ENCODE measurements at regions not wholly inside any gene's neighbourhood (a gene's known extent, or its start where the extent isn't known, plus 50 kb on each side); places are given as distances from the start of the nearest gene placed in this dataset.

DNA sequence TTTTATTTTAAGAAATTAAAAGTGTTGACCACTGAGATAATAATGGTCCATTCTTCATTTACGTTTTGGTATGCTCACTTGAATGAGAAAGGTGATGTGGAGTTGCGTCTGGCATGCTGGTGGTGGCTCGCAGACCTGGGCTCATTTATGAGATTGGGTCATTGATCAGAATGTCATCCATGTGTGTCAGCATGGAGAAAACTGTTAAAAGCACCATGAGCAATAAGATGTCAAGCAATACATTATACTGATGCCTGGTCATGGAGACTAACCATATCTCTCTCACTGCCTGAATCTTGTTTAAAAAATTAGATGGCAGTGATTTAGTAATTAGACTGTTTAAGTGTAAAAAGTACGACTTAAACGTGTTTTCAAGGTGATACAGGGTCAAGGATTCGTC, 503.4 kb upstream of the SEMA6D start (continued):
- TF ChIP-seq, protein P1, sequence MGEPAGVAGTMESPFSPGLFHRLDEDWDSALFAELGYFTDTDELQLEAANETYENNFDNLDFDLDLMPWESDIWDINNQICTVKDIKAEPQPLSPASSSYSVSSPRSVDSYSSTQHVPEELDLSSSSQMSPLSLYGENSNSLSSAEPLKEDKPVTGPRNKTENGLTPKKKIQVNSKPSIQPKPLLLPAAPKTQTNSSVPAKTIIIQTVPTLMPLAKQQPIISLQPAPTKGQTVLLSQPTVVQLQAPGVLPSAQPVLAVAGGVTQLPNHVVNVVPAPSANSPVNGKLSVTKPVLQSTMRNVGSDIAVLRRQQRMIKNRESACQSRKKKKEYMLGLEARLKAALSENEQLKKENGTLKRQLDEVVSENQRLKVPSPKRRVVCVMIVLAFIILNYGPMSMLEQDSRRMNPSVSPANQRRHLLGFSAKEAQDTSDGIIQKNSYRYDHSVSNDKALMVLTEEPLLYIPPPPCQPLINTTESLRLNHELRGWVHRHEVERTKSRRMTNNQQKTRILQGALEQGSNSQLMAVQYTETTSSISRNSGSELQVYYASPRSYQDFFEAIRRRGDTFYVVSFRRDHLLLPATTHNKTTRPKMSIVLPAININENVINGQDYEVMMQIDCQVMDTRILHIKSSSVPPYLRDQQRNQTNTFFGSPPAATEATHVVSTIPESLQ (CRISPR knock-in tag; IDR thresholded peaks at IDR 0.05): no peak

DNA sequence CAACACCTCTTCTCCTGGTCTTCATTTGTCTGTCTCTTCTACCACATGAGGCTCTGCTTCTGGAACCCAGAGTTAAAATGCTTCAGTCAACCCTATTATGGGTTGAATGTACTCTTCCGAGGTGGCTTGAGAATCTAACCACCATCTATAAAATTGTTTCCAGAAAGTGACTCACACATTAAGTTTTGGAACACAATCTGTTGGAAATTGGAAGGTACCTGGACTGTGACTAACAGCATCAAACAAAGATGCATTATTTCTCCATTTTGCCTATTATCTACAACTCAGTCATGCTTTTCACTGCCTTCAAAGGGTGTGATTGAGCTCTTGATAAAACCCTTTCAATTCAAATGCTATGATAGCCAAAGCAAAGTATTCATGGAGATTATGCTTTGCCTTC, 499.0 kb upstream of the SEMA6D start:
- ChIA-PET POLR2A (no interaction called here), CTCF (no interaction called here)
- Mint-ChIP-seq H3K9me3 (no peaks in the 10 kb centered on the region), H3K27me3 (ENCODE audit: low read depth) (no peaks in the 10 kb centered on the region), H3K27ac (no peak overlapping the region), H3K36me3 (no peaks in the 10 kb centered on the region), H3K4me1 (peaks cover 20% of the 10 kb centered on the region), H3K4me3 (no peak overlapping the region)
- TF ChIP-seq, protein P2, sequence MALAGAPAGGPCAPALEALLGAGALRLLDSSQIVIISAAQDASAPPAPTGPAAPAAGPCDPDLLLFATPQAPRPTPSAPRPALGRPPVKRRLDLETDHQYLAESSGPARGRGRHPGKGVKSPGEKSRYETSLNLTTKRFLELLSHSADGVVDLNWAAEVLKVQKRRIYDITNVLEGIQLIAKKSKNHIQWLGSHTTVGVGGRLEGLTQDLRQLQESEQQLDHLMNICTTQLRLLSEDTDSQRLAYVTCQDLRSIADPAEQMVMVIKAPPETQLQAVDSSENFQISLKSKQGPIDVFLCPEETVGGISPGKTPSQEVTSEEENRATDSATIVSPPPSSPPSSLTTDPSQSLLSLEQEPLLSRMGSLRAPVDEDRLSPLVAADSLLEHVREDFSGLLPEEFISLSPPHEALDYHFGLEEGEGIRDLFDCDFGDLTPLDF (CRISPR knock-in tag; IDR thresholded peaks at IDR 0.05): no peak
- no peak for TF ChIP-seq ZNF263 (CRISPR knock-in tag; IDR thresholded peaks at IDR 0.05; ENCODE audit: low read depth)
- TF ChIP-seq JAZF1 (CRISPR knock-in tag; IDR thresholded peaks at IDR 0.05): no peak
- TF ChIP-seq, protein P3, sequence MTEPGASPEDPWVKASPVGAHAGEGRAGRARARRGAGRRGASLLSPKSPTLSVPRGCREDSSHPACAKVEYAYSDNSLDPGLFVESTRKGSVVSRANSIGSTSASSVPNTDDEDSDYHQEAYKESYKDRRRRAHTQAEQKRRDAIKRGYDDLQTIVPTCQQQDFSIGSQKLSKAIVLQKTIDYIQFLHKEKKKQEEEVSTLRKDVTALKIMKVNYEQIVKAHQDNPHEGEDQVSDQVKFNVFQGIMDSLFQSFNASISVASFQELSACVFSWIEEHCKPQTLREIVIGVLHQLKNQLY (CRISPR knock-in tag; IDR thresholded peaks at IDR 0.05): no peak
- TF ChIP-seq TEAD4 (CRISPR knock-in tag; IDR thresholded peaks at IDR 0.05): no peak
- DNase-seq (ENCODE audit: low spot score) (no peak), ATAC-seq (no peak)

DNA sequence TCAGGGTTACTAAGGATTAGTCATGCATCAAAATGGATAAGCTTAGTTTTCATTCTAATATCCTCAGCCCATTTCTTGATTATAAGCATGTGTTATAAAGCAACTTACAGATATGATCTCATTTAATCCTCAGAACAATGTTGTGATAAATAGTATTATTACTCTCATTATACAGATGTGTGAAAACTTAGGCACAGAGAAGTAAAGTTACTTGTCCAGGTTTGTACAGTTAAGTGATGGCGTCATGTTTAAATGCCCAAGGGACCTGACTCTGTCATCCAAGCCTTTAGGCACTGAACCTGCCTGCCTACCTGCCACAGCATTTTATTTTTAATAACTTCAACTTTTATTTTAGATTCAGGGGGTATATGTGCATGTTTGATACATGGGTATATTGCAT, 472.9 kb upstream of the SEMA6D start:
- DNase-seq (ENCODE audit: low spot score) (no peak), ATAC-seq (no peak)
- no peak for TF ChIP-seq JUN (CRISPR knock-in tag; IDR thresholded peaks at IDR 0.05)
- TF ChIP-seq ZNF263 (CRISPR knock-in tag; IDR thresholded peaks at IDR 0.05; ENCODE audit: low read depth): no peak
- TF ChIP-seq, protein P4, sequence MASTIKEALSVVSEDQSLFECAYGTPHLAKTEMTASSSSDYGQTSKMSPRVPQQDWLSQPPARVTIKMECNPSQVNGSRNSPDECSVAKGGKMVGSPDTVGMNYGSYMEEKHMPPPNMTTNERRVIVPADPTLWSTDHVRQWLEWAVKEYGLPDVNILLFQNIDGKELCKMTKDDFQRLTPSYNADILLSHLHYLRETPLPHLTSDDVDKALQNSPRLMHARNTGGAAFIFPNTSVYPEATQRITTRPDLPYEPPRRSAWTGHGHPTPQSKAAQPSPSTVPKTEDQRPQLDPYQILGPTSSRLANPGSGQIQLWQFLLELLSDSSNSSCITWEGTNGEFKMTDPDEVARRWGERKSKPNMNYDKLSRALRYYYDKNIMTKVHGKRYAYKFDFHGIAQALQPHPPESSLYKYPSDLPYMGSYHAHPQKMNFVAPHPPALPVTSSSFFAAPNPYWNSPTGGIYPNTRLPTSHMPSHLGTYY (CRISPR knock-in tag; IDR thresholded peaks at IDR 0.05): no peak
- no peak for TF ChIP-seq SOX15 (CRISPR knock-in tag; IDR thresholded peaks at IDR 0.05)
- TF ChIP-seq ZNF317 (CRISPR knock-in tag; IDR thresholded peaks at IDR 0.05; ENCODE audit: borderline replicate concordance, low read depth): no peak
- TF ChIP-seq, protein P5, sequence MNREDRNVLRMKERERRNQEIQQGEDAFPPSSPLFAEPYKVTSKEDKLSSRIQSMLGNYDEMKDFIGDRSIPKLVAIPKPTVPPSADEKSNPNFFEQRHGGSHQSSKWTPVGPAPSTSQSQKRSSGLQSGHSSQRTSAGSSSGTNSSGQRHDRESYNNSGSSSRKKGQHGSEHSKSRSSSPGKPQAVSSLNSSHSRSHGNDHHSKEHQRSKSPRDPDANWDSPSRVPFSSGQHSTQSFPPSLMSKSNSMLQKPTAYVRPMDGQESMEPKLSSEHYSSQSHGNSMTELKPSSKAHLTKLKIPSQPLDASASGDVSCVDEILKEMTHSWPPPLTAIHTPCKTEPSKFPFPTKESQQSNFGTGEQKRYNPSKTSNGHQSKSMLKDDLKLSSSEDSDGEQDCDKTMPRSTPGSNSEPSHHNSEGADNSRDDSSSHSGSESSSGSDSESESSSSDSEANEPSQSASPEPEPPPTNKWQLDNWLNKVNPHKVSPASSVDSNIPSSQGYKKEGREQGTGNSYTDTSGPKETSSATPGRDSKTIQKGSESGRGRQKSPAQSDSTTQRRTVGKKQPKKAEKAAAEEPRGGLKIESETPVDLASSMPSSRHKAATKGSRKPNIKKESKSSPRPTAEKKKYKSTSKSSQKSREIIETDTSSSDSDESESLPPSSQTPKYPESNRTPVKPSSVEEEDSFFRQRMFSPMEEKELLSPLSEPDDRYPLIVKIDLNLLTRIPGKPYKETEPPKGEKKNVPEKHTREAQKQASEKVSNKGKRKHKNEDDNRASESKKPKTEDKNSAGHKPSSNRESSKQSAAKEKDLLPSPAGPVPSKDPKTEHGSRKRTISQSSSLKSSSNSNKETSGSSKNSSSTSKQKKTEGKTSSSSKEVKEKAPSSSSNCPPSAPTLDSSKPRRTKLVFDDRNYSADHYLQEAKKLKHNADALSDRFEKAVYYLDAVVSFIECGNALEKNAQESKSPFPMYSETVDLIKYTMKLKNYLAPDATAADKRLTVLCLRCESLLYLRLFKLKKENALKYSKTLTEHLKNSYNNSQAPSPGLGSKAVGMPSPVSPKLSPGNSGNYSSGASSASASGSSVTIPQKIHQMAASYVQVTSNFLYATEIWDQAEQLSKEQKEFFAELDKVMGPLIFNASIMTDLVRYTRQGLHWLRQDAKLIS (CRISPR knock-in tag; IDR thresholded peaks at IDR 0.05; ENCODE audit: borderline replicate concordance): no peak
- no peak for TF ChIP-seq NFE2L1 (CRISPR knock-in tag; IDR thresholded peaks at IDR 0.05)
- H3K9me3 Mint-ChIP-seq: peaks cover 12% of the 10 kb centered on the region; the same call in 1 of the 2 replicates
- H3K4me3 Mint-ChIP-seq: no peak overlapping the region
- no peak overlapping the region for H3K27ac Mint-ChIP-seq
- ChIA-PET CTCF (no interaction called here), POLR2A (no interaction called here)
- H3K36me3 Mint-ChIP-seq: no peaks in the 10 kb centered on the region
- no peaks in the 10 kb centered on the region for H3K27me3 Mint-ChIP-seq (ENCODE audit: low read depth)
- peaks cover 17% of the 10 kb centered on the region for H3K4me1 Mint-ChIP-seq

DNA sequence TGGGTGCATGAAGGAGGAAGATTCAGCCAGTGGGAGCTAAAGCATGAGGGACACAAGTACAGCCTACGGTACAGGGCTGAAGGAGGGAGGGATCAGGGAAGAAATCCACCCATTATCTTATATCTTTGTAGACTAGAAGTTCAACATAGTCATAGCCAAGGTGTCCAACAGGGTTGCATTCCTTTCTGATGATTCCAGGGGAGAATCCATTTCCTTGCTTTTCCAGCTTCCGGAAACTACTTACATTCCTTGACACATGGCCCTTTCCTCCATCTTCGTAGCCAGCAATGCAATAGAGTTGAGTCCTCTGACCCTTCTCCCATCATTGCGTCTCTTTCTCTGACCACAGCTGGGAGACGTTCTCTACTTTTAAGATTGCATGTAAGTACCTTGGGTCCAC, 471.0 kb upstream of the SEMA6D start:
- Mint-ChIP-seq H3K36me3 (no peaks in the 10 kb centered on the region), H3K4me3 (no peak overlapping the region), H3K9me3 (no peaks in the 10 kb centered on the region), H3K4me1 (peaks cover 15% of the 10 kb centered on the region), H3K27me3 (ENCODE audit: low read depth) (no peaks in the 10 kb centered on the region), H3K27ac (no peak overlapping the region)
- CTCF ChIA-PET: no interaction called here
- DNase-seq (ENCODE audit: low spot score) (no peak), ATAC-seq (no peak)
- POLR2A ChIA-PET: no interaction called here
- TF ChIP-seq SOX15 (CRISPR knock-in tag; IDR thresholded peaks at IDR 0.05): no peak
- no peak for TF ChIP-seq ELF4 (CRISPR knock-in tag; IDR thresholded peaks at IDR 0.05; ENCODE audit: low read depth)
- TF ChIP-seq NFE2L1 (CRISPR knock-in tag; IDR thresholded peaks at IDR 0.05): no peak
- TF ChIP-seq, protein P2 (CRISPR knock-in tag; IDR thresholded peaks at IDR 0.05): no peak
- TF ChIP-seq ZNF423 (CRISPR knock-in tag; IDR thresholded peaks at IDR 0.05): no peak
- no peak for TF ChIP-seq TCF7 (CRISPR knock-in tag; IDR thresholded peaks at IDR 0.05; ENCODE audit: low read depth)

All from WTC11 (cell line).